Calu3 (cell line): ENCODE measurements at regions not wholly inside any gene's neighbourhood (a gene's known extent, or its start where the extent isn't known, plus 50 kb on each side); places are given as distances from the start of the nearest gene placed in this dataset.

ENCODE experiments used
- BruUV-seq: library from RNA; stranded (reverse); fragments of 400-500 nt; replicated peaks from 2 replicates; lab custom pipeline; 2021; lab: Mats Ljungman, UMichigan
- CTCF ChIA-PET: fragments of 300-600 bp; sonication (Branson Sonifier 250); formaldehyde crosslinking; loops from one replicate; lab custom pipeline; 2022; ENCODE audit warnings: antibody characterized with exemption; lab: Charles Lee
- DNase-seq: peaks from one replicate; pipeline ENCODE4 v3.0.0; 2022
- H3K27ac Mint-ChIP-seq: one replicate; pipeline ENCODE4 v1.8.0; 2022; ENCODE audit warnings: mixed read lengths; ENCODE audit not compliant: unreplicated experiment
- H3K27me3 Mint-ChIP-seq: one replicate; pipeline ENCODE4 v1.8.0; 2022; ENCODE audit warnings: mixed read lengths; ENCODE audit not compliant: unreplicated experiment
- H3K36me3 Mint-ChIP-seq: one replicate; pipeline ENCODE4 v1.8.0; 2022; ENCODE audit warnings: mild to moderate bottlenecking, moderate library complexity, mixed read lengths; ENCODE audit not compliant: insufficient read depth, unreplicated experiment
- H3K4me1 Mint-ChIP-seq: one replicate; pipeline ENCODE4 v1.8.0; 2022; ENCODE audit warnings: mild to moderate bottlenecking, low read depth, mixed read lengths; ENCODE audit not compliant: unreplicated experiment
- H3K4me3 Mint-ChIP-seq: one replicate; pipeline ENCODE4 v1.8.0; 2022; ENCODE audit warnings: mild to moderate bottlenecking, low read depth, moderate library complexity, mixed read lengths; ENCODE audit not compliant: unreplicated experiment
- H3K9me3 Mint-ChIP-seq: one replicate; pipeline ENCODE4 v1.8.0; 2022; ENCODE audit warnings: low read depth, mixed read lengths; ENCODE audit not compliant: unreplicated experiment
- CTCF ChIP-seq: fragments of 200-600 bp; IDR thresholded peaks from one replicate; pipeline ENCODE4 v1.8.0; 2022; ENCODE audit warnings: antibody characterized with exemption; ENCODE audit not compliant: unreplicated experiment
- intact Hi-C: fragments of 100-400 bp; cut with micrococcal nuclease; formaldehyde crosslinking; loops from one replicate; pipeline ENCODE4 v1.10.0; 2022; ENCODE audit not compliant: unreplicated experiment

GRCh38 chr13:31418186-31418585 is 218.4 kb downstream of the B3GLCT start:
- no peaks in the 10 kb centered on the region for H3K9me3 Mint-ChIP-seq
- H3K27me3 Mint-ChIP-seq = peaks cover 54% of the 10 kb centered on the region
- CTCF ChIA-PET = no interaction called here
- DNase-seq = no peak
- H3K27ac Mint-ChIP-seq = no peak overlapping the region
- no peak overlapping the region for H3K4me3 Mint-ChIP-seq
- BruUV-seq = no TSS peak
- intact Hi-C loops = no loop called here
- H3K4me1 Mint-ChIP-seq = no peaks in the 10 kb centered on the region
- no peaks in the 10 kb centered on the region for H3K36me3 Mint-ChIP-seq
- TF ChIP-seq CTCF = no peak

- H3K9me3 Mint-ChIP-seq = no peaks in the 10 kb centered on the region
- CTCF ChIA-PET = no interaction called here
- BruUV-seq = no TSS peak
- no peak for DNase-seq
- peaks cover 41% of the 10 kb centered on the region for H3K27me3 Mint-ChIP-seq
- no peaks in the 10 kb centered on the region for H3K36me3 Mint-ChIP-seq
- no peak overlapping the region for H3K4me3 Mint-ChIP-seq
- no peak for TF ChIP-seq CTCF
- no peak overlapping the region for H3K27ac Mint-ChIP-seq
- intact Hi-C loops = no loop called here
- no peaks in the 10 kb centered on the region for H3K4me1 Mint-ChIP-seq
These were observed 222.0 kb downstream of the B3GLCT start for GRCh38 chr13:31421756-31422155.

- no peak overlapping the region for H3K27ac Mint-ChIP-seq
- no peaks in the 10 kb centered on the region for H3K4me1 Mint-ChIP-seq
- DNase-seq = peak; percentile 70
- H3K9me3 Mint-ChIP-seq = no peaks in the 10 kb centered on the region
- H3K4me3 Mint-ChIP-seq = no peak overlapping the region
- CTCF ChIA-PET = interaction anchor here (0.7 to 1.2 kb wide), 4 partner anchors 186 to 305 kb away, joined by 3 to 10 read pairs (median 3); no protein-coding TSS in a partner anchor
- TF ChIP-seq CTCF = peak; percentile 52
- BruUV-seq = no TSS peak
- H3K36me3 Mint-ChIP-seq = no peaks in the 10 kb centered on the region
- H3K27me3 Mint-ChIP-seq = peaks cover 32% of the 10 kb centered on the region
- intact Hi-C loops = loop anchor here (1.0 kb wide), 1 partner anchor 188 kb away; no protein-coding TSS in a partner anchor
These were observed 224.5 kb downstream of the B3GLCT start for GRCh38 chr13:31424130-31424729.

GRCh38 chr13:31426395-31426794 is 226.6 kb downstream of the B3GLCT start:
- Mint-ChIP-seq H3K9me3 (no peaks in the 10 kb centered on the region), H3K4me3 (no peak overlapping the region), H3K27me3 (peaks cover 35% of the 10 kb centered on the region), H3K36me3 (no peaks in the 10 kb centered on the region), H3K27ac (no peak overlapping the region), H3K4me1 (no peaks in the 10 kb centered on the region)
- no peak for TF ChIP-seq CTCF
- CTCF ChIA-PET = no interaction called here
- BruUV-seq = no TSS peak
- DNase-seq = no peak
- intact Hi-C loops = no loop called here
